OCI-LY1 (cell line): ENCODE measurements at regions not wholly inside any gene's neighbourhood (a gene's known extent, or its start where the extent isn't known, plus 50 kb on each side); places are given as distances from the start of the nearest gene placed in this dataset.

Experiments used
- EZH2 ChIP-seq: fragments of 200-600 bp; sonication (generic), shearing (Covaris generic); IDR thresholded peaks from 2 replicates; pipeline ENCODE4 v1.8.0; 2017; ENCODE audit warnings: borderline replicate concordance, mixed run types, mild to moderate bottlenecking, antibody characterized with exemption, low read length, moderate library complexity, mixed read lengths
- TF ChIP-seq, protein P1 (sequence below): fragments of 200-600 bp; sonication (generic), shearing (Covaris generic); IDR thresholded peaks from 2 replicates; pipeline ENCODE4 v1.5.1; 2017; ENCODE audit warnings: mild to moderate bottlenecking, antibody characterized with exemption, low read length, moderate library complexity, mixed read lengths

DNA sequence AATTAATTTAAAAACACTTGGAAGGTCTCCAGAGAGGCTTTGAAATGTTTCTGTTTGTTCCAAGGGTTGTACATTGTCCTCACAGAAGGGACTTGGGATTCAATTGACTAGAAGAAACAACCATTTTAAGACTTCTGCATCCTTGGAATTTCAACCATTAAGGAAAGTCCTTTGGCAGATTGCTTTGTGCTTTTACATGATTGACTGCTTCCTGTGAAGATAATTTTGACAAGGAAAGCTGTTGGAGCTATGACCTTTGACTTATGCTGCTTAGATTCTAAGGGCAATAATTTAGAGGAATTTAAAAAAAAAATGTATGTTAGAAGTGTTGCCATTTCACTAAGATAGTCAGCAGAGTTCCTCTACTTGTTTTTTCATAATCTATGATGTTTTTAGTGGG, 483.9 kb upstream of the TBL1XR1 start:
- TF ChIP-seq, protein P1, sequence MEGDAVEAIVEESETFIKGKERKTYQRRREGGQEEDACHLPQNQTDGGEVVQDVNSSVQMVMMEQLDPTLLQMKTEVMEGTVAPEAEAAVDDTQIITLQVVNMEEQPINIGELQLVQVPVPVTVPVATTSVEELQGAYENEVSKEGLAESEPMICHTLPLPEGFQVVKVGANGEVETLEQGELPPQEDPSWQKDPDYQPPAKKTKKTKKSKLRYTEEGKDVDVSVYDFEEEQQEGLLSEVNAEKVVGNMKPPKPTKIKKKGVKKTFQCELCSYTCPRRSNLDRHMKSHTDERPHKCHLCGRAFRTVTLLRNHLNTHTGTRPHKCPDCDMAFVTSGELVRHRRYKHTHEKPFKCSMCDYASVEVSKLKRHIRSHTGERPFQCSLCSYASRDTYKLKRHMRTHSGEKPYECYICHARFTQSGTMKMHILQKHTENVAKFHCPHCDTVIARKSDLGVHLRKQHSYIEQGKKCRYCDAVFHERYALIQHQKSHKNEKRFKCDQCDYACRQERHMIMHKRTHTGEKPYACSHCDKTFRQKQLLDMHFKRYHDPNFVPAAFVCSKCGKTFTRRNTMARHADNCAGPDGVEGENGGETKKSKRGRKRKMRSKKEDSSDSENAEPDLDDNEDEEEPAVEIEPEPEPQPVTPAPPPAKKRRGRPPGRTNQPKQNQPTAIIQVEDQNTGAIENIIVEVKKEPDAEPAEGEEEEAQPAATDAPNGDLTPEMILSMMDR: no peak
- TF ChIP-seq EZH2: no peak
